NCI-H2171 (cell line): ENCODE measurements at regions not wholly inside any gene's neighbourhood (a gene's known extent, or its start where the extent isn't known, plus 50 kb on each side); places are given as distances from the start of the nearest gene placed in this dataset.
"Not testable (repeated sequence)": the region's sequence is repeated elsewhere in the genome, so short reads cannot be mapped to it uniquely, and the experiment has no call there.

Experiments
- DNase-seq: peaks from one replicate; lab custom pipeline; 2025; lab: John Stamatoyannopoulos, UW

DNA sequence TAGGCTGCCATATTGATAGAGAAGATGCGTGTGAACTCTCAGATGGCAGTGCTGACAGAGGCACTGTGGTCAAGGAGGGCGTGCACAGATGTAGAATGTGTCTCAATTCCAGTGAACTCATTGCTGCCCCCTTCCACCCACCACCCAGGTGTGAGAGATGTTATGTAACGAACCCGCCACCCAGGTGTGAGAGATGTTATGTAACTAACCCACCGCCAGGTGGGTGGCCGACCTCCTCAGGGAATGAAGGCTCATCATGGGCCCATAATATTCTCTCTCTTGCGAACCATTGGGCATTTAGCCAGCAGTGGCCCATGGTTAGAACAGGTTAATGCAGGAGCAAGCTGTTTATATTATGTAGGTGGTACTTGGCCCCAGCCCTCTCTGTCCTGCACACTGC is 140.4 kb upstream of the MTPN start:
- DNase-seq, result no peak

GRCh38 chr7:136116186-136116585 is 139.0 kb upstream of the MTPN start:
- no peak for DNase-seq

DNA sequence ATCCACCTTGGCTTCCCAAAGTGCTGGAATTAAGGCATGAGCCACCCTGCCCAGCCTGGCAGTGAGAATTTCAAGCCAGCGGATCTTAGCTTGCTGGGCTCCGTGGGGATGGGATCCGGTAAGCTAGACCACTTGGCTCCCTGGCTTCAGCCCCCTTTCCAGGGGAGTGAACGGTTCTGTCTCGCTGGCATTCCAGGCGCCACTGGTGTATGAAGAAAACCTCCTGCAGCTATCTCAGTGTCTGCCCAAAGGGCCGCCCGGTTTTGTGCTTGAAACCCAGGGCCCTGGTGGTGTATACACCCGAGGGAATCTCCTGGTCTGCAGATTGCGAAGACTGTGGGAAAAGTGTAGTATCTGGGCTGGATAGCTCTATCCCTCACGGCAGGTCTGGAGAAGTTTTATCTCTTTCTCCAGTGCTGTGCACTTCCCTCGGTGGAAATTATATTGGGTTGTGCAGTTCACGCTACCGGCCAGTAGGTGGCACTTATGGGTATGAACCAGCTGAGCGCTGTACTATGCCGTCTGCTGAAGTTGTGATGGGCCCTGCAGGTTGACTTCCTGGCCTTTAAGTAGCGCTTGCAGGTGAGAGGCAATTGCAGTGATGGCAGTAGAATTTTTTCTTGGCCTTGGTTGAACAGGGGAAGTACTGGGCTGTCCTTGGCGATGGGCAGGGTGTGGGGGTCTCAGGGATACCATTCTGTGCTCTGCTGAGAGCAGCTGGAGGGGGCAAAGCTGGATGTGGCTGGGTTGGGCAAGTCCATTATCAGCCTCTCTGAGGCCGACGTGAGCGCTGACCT is 138.0 kb upstream of the MTPN start:
- no peak for DNase-seq

DNA sequence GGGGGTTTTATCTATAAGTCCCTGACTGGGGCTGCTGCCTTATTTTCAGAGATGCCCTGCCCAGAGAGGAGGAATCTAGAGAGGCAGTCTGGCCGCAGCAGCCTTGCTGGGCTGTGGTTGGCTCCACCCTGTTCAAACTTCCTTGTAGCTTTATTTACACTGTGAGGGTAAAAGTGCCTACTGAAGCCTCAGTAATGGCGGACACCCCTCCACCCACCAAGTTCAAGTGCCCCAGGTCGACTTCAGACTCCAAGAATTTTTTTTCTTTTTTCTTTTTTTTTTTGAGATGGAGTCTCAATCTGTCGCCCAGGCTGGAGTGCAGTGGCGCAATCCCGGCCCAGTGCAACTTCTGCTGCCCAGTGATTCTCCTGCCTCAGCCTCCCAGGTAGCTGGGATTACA is 137.3 kb upstream of the MTPN start:
- DNase-seq, result not testable (repeated sequence)

GRCh38 chr7:136109037-136109436 is 131.9 kb upstream of the MTPN start:
- DNase-seq, result not testable (repeated sequence)

- no peak for DNase-seq
Measured at GRCh38 chr7:136105191-136105590, 128.0 kb upstream of the MTPN start.

DNA sequence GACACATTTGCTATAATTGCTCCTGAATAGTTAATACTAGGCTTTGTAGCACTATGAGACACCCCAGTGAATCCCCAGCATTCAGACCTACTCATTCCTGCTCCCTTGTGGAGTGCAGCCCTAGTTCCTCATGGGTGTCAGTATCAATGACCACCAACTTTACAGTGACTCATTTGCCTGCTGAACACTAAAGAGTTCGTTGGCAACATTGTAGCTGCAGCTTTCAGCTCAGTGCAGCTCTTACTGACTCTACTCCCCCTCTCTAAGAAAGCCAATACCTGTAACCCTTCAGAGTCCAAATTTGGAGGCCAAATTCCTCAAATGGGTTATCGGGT is 127.1 kb upstream of the MTPN start:
- DNase-seq, result no peak

- no peak for DNase-seq
Measured at GRCh38 chr7:136103545-136104268, 126.5 kb upstream of the MTPN start.

DNA sequence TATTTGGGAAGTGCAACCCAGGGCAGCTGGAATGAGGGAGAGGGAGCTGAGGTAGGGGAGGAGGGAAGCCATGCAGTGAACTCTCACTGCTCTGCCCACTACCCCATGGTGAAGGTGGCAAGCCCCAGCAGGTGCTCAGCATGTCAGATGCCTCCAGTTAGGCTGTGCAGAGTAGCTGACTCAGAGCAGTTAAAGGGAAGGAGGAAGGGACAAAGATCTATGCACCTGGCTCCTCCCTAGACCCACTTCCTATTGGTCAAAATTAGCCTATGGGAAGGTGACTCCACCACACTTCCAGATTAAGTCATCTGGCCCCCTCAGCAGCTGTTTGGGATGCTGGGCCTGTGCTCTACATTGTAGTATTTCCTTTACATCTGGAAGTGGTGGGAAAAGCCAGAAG is 125.7 kb upstream of the MTPN start:
- no peak for DNase-seq

DNA sequence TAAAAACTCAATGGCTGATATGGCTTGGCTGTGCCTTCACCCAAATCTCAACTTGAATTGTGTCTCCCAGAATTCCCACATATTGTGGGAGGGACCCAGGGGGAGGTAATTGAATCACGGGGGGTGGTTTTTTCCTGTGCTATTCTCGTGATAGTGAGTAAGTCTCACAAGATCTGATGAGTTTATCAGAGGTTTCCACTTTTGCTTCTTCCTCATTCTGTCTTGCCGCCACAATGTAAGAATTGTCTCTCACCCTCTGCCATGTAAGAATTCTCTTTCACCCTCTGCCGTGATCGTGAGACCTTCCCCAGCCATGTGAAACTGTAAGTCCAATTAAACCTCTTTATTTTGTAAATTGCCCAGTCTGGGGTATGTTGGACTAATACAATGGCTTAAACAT is 115.6 kb upstream of the MTPN start:
- DNase-seq, result not testable (repeated sequence)

DNA sequence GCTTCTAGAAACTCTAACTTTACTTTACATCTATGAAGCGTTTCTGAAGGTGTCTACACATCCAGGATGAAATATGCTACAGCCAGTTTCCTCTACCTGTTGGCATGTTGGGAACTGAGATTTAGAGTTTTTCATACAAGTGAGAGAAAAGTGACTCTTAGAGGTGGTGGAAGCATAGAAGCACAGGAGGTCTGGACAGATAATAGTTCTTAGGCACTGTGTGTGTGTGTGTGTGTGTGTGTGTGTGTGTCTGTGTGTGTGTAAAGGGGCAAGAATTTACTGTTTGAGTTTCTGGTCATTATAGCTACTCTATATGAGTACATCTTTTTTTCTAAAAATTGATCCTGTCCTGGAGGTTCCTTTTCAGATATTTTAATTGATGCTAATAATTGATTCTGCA is 110.7 kb upstream of the MTPN start:
- no peak for DNase-seq

GRCh38 chr7:136086712-136087111 is 109.6 kb upstream of the MTPN start:
- no peak for DNase-seq

- DNase-seq, result no peak
Measured at GRCh38 chr7:136079934-136080333, 102.8 kb upstream of the MTPN start.

GRCh38 chr7:136079478-136079892 is 102.3 kb upstream of the MTPN start:
- DNase-seq, result no peak

DNA sequence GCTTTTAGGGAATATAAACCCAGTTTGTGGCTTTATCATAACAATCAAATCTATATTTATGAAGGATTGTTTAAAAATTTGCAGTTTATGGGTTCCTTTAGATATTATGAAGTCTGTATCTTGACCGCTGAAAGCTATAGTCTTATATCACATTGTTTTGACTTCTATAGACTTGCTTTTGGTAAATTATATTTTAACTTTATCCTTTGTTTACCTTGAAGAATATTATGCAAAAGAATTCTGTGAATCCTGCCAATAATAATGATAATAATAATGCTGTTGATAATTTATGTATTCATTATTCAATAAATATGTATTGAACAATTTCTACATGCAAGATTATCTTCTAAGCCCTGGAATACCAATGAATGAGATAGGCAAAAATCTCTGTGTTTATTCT is 101.9 kb upstream of the MTPN start:
- DNase-seq, result no peak

DNA sequence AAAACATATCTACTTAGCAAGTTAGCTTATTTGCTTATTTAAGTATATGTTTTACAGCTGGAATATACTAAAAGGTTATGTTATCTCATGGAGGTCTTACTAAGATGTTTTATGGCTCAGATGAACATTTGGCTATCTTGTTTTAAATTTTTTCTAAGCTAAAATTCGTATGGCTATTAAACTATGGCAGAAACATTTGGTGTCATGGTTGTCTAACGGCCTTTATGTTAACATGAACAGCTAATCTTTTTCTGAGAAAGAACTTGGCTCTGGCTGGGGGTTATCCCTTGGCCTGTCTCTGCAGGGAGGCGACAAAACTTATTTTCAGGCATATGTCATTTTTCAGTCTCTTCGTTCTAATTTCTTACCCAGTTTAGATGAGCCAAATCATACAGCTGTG is 101.5 kb upstream of the MTPN start:
- no peak for DNase-seq

- no peak for DNase-seq
Measured at GRCh38 chr7:136076954-136077353, 99.8 kb upstream of the MTPN start.

DNA sequence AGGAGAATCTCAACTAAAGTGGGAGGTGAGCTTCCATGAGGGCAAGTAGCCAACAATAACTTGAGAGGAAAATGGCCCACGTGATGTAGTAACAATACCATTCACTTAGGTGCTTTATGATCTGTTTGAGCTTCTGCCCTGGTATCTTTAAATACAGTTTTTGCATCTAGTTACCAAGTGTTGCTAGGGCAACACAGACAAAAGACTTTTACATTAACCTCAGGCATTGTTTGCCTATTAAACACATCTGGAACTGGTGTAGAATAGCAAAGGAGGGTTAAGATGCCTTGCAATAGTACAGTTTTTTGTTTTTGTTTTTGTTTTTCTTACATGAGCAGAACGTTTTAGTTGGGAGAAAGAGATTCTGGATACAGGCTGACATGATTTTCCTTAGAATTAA is 97.7 kb upstream of the MTPN start:
- DNase-seq, result no peak

DNA sequence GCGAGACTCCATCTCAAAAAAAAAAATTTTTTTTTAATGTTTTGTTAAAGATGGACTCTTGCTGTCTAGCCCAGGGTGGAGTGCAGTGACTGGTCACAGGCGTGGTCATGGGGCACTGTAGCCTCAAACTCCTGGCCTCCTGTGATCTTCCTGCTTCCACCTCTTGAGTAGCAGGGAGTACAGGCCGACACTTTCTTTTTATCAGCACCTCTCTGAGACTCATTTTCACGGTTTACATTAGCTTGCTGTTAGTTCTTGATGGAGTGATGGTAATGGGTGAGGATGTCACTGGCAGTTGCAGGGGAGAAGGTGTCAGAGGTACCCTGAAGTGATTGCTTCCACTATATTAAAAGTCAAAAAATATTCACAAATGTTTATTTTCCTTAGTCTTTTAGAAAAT is 95.3 kb upstream of the MTPN start:
- no peak for DNase-seq

DNA sequence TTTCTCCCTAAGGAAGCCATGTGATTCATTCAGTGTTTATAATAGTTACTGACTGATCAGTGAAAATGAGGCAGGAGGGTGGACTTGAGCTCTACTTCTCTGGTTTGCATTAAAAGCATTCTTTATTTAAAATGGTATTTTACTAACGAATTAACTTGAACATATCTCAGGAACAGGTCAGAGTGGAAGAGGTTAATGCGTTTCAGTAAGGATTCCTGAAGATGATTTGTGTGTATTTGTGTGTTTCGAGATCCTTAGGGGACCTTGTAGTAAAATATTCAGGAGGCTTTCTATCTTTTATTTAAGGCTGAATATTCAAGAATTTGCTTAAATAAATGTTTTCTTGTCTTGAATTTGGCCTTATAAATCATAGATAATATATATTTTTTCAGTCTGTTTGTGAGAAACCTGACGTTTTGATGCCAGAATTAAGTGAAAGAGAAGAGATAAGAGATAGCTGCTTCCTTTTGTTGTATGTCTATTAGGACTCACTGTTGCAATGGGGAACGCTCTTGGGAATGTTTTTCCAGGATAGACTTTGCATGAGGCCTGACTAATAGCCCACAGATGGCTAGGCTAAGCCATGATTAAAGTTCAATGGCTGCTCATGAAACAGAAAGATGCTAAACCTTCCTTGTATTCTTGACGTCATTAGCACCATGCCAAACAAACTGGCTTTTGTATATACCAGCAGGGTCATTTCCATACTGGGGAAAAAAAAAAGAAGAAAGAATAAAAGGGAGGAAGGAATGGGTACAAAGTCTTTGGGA is 93.8 kb upstream of the MTPN start:
- DNase-seq, result no peak

DNA sequence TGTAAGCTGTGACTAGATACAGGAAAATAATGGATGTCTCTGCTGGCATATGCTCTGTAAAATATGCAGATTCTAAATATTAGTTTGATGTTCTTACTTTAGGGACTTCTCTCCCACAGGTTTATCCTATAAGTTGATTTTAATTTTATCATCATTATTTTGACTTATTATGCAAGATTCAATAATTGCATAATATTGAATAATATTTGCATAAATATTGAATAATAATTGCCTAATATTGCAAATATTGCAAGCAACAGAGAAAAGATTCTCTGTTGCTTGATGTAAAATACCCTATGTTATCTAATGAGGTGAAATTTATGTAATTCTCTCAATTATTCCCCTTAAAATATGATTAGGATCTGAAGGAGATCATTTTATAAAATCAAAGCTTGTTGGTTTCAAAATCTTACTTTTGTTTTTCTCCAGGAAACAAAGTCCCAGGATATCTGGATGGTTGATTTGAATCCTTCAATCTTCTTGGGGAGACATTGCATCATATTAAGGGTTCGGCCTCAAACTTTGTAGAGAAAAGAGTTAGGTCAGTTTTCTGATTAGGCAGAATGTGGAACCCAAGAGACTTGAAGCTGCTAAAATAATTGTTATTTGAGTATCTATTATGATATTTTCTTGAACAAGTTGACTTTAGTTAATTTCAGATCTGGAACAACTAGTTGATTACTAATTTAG is 92.8 kb upstream of the MTPN start:
- DNase-seq, result no peak

DNA sequence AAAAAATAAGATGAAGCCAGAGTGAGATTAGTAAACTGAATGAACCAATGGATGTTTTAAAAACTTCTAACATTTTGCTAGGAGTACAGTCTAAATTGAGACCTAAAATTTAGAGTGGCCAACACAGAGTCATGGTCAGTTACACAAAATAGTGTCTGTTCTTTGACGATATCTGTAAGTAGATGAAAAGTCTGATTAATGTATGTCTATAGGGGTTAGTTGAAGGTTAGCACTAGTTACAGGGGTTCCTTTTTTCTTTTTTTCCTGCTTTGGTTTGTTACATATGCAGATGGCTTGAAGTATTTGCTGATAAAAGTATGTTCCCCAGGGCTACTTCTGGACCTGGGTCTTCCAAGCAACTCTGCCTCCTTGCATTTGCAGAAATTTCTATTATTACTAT is 90.1 kb upstream of the MTPN start:
- no peak for DNase-seq
